Naive thymus-derived CD4-positive, alpha-beta T cell (primary cell): ENCODE measurements at regions not wholly inside any gene's neighbourhood (a gene's known extent, or its start where the extent isn't known, plus 50 kb on each side); places are given as distances from the start of the nearest gene placed in this dataset.
A peak's percentile ranks its signal among the peaks of the same experiment; 100 is the strongest.

Experiments
- ATAC-seq: fragments of 150-1000 bp; cut with Tn5 transposase; 2 replicates; pipeline ENCODE4 v1.10.0; 2021; ENCODE audit warnings: mild to moderate bottlenecking, moderate library complexity
- CTCF ChIA-PET: fragments of 350-600 bp; sonication (Branson Sonifier 250); formaldehyde crosslinking; loops from one replicate; lab custom pipeline; 2021; ENCODE audit warnings: antibody characterized with exemption; lab: Charles Lee
- POLR2A ChIA-PET: fragments of 350-600 bp; sonication (Branson Sonifier 250); formaldehyde crosslinking; loops from one replicate; lab custom pipeline; 2021; ENCODE audit warnings: antibody characterized with exemption, inconsistent platforms; lab: Charles Lee
- DNase-seq, 9 donors: peaks; one replicate each; pipeline versions ENCODE4 v3.0.0 to v3.0.0-alpha.2; 2020 to 2022; ENCODE audit warnings: mixed read lengths in 1 of 9
- H3K27ac ChIP-seq: one replicate; pipeline ENCODE4 v1.7.0; 2013; ENCODE audit warnings: mild to moderate bottlenecking, low read depth, low read length, moderate library complexity
- H3K27me3 ChIP-seq, 2 donors: one replicate each; pipeline ENCODE4 v1.7.0; 2013; ENCODE audit warnings: low read length in 2 of 2, mild to moderate bottlenecking in 2 of 2, moderate library complexity in 2 of 2; ENCODE audit not compliant: control insufficient read depth in 2 of 2, insufficient read depth in 2 of 2
- H3K36me3 ChIP-seq, 3 experiments: 1 replicate in 2 of 3; 2 replicates in 1 of 3; pipeline ENCODE4 v1.7.0; 2013; ENCODE audit warnings: low read length in 3 of 3, mild to moderate bottlenecking in 3 of 3, moderate library complexity in 1 of 3; ENCODE audit not compliant: insufficient read depth in 3 of 3, control insufficient read depth in 2 of 3
- H3K4me1 ChIP-seq, 2 donors: one replicate each; pipeline ENCODE4 v1.7.0; 2013; ENCODE audit warnings: low read length in 2 of 2, mild to moderate bottlenecking in 2 of 2, moderate library complexity in 1 of 2; ENCODE audit not compliant: control insufficient read depth in 2 of 2, insufficient read depth in 2 of 2
- H3K4me3 ChIP-seq: 2 replicates; pipeline ENCODE4 v1.7.0; 2013; ENCODE audit warnings: mild to moderate bottlenecking, low read length
- H3K9me3 ChIP-seq, 3 experiments: 1 replicate in 2 of 3; 2 replicates in 1 of 3; pipeline ENCODE4 v1.7.0; 2013; ENCODE audit warnings: low read length in 3 of 3; ENCODE audit not compliant: control insufficient read depth in 2 of 3
- H3K27ac Mint-ChIP-seq, 9 donors: one replicate each; pipeline ENCODE4 v1.8.0; 2020 to 2022; ENCODE audit warnings: mixed read lengths in 9 of 9, mild to moderate bottlenecking in 8 of 9, moderate library complexity in 5 of 9, inconsistent platforms in 2 of 9
- H3K27me3 Mint-ChIP-seq, 5 donors: one replicate each; pipeline ENCODE4 v1.8.0; 2021 to 2022; ENCODE audit warnings: mixed read lengths in 5 of 5, mild to moderate bottlenecking in 1 of 5
- H3K36me3 Mint-ChIP-seq, 5 donors: one replicate each; pipeline ENCODE4 v1.8.0; 2020 to 2022; ENCODE audit warnings: mixed read lengths in 5 of 5, mild to moderate bottlenecking in 3 of 5, inconsistent platforms in 1 of 5
- H3K4me1 Mint-ChIP-seq, 7 donors: one replicate each; pipeline ENCODE4 v1.8.0; 2020 to 2022; ENCODE audit warnings: mixed read lengths in 7 of 7, mild to moderate bottlenecking in 3 of 7, inconsistent platforms in 1 of 7
- H3K4me3 Mint-ChIP-seq, 10 donors: one replicate each; pipeline ENCODE4 v1.8.0; 2020 to 2022; ENCODE audit warnings: mild to moderate bottlenecking in 10 of 10, mixed read lengths in 10 of 10, moderate library complexity in 6 of 10, inconsistent platforms in 2 of 10
- H3K9me3 Mint-ChIP-seq, 11 donors: one replicate each; pipeline ENCODE4 v1.8.0; 2020 to 2022; ENCODE audit warnings: mixed read lengths in 11 of 11, mild to moderate bottlenecking in 4 of 11, inconsistent platforms in 1 of 11, moderate library complexity in 1 of 11
- intact Hi-C, 2 donors: fragments of 100-400 bp; cut with micrococcal nuclease; formaldehyde crosslinking; loops; one replicate each; pipeline ENCODE4 v1.15.1; 2023

DNA sequence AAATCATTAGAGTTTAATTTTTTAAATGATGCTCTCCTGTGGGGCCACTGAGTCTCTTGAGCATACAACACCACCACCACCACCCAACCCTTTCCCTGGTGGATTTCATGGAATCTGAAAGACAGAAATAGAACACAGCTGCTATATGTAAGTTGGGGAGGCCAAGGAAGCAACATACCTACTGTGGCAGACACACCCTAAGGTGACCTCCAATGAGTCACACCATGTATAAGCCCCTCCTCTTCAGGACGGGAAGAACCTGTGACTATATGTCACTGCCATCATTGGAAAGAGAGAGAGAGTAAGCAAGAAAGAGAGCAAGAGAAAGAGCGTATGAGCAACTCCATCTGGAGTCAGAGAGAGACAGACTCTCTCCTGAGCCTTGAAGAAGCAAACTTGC is 172.4 kb upstream of the NFE2L3 start:
- POLR2A ChIA-PET: no interaction called here
- H3K36me3 ChIP-seq: no peaks in the 10 kb centered on the region
- DNase-seq (no peak), ATAC-seq (no peak)
- no peak overlapping the region for H3K4me3 ChIP-seq
- H3K27ac ChIP-seq: no peak overlapping the region
- intact Hi-C loops: no loop called here
- Mint-ChIP-seq H3K4me1 (no peaks in the 10 kb centered on the region), H3K27ac (peak overlapping the region in 1 of 9 donors; percentile 74), H3K27me3 (peaks cover 3 to 15% (median 11%) of the 10 kb centered on the region in 5 donors), H3K9me3 (peaks cover 0 to 19% (median 7%) of the 10 kb centered on the region in 11 donors), H3K36me3 (peaks cover 0 to 5% (median 3%) of the 10 kb centered on the region in 5 donors), H3K4me3 (no peak overlapping the region)
- no peaks in the 10 kb centered on the region for H3K9me3 ChIP-seq
- no peaks in the 10 kb centered on the region for H3K27me3 ChIP-seq
- H3K4me1 ChIP-seq: no peaks in the 10 kb centered on the region
- CTCF ChIA-PET: no interaction called here

- POLR2A ChIA-PET: no interaction called here
- Histone ChIP-seq H3K27ac (no peak overlapping the region), H3K27me3 (no peaks in the 10 kb centered on the region), H3K4me3 (no peak overlapping the region), H3K9me3 (no peaks in the 10 kb centered on the region), H3K36me3 (no peaks in the 10 kb centered on the region), H3K4me1 (no peaks in the 10 kb centered on the region)
- intact Hi-C loops: no loop called here
- H3K4me1 Mint-ChIP-seq: no peaks in the 10 kb centered on the region
- H3K27ac Mint-ChIP-seq: no peak overlapping the region
- peaks cover 0 to 8% (median 0%) of the 10 kb centered on the region in 11 donors for H3K9me3 Mint-ChIP-seq
- DNase-seq (no peak), ATAC-seq (no peak)
- peaks cover 3 to 26% (median 19%) of the 10 kb centered on the region in 5 donors for H3K27me3 Mint-ChIP-seq
- H3K4me3 Mint-ChIP-seq: no peak overlapping the region
- H3K36me3 Mint-ChIP-seq: peaks cover 0 to 8% (median 0%) of the 10 kb centered on the region in 5 donors
- CTCF ChIA-PET: no interaction called here
Observed at GRCh38 chr7:25982684-25983083, 169.3 kb upstream of the NFE2L3 start.

DNA sequence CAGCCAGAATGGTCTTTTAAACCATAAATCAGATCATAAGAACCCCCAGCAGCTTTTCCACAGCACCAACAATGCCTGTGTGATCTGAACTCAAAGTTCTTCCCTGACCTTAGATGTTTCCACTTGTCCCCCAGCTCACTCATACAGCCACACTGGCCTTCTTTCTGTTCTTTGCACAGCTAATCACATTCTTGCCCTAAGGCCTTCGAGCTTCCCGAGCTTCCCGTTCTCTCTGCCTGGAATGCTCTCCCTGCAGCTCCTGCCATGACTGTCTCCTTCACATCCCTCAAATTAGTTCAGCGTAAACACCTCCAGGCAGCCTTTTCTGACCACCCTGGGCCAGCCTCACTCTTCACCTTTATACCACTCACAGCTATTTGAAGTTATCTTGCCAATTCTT is 166.8 kb upstream of the NFE2L3 start:
- Mint-ChIP-seq H3K27ac (no peak overlapping the region), H3K4me3 (no peak overlapping the region), H3K27me3 (peaks cover 16 to 36% (median 19%) of the 10 kb centered on the region in 5 donors), H3K9me3 (peaks cover 0 to 8% (median 0%) of the 10 kb centered on the region in 11 donors), H3K4me1 (no peaks in the 10 kb centered on the region), H3K36me3 (peaks cover 0 to 8% (median 0%) of the 10 kb centered on the region in 5 donors)
- intact Hi-C loops: no loop called here
- Histone ChIP-seq H3K4me3 (no peak overlapping the region), H3K27ac (no peak overlapping the region), H3K36me3 (no peaks in the 10 kb centered on the region), H3K27me3 (no peaks in the 10 kb centered on the region), H3K9me3 (no peaks in the 10 kb centered on the region), H3K4me1 (no peaks in the 10 kb centered on the region)
- DNase-seq: no peak
- ChIA-PET CTCF (interaction anchor here (0.7 kb wide), 1 partner anchor 26 kb away, joined by 3 read pairs; no protein-coding TSS in a partner anchor), POLR2A (no interaction called here)
- ATAC-seq: no peak

DNA sequence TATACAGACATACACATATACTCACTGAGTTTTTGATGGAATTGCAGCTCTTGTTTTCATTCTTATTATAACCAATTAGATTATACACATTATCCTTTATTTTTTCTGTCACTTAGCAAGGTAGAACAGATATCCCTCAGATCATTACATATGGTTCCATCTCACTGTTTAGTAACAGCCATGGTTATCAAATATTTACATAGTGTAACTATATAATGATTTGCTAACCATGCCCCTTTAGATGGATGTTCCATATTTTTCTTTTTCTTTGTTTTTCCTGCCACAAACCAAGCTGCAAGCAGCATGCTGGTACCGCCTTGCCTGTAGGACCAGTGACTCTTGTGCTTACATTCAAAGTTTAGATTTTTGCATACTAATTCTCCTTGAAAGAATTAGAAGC is 163.4 kb upstream of the NFE2L3 start:
- Mint-ChIP-seq H3K27ac (no peak overlapping the region), H3K9me3 (no peaks in the 10 kb centered on the region), H3K4me3 (no peak overlapping the region), H3K4me1 (no peaks in the 10 kb centered on the region), H3K36me3 (peaks cover 0 to 6% (median 0%) of the 10 kb centered on the region in 5 donors), H3K27me3 (peaks cover 16 to 44% (median 23%) of the 10 kb centered on the region in 5 donors)
- ATAC-seq (no peak), DNase-seq (no peak)
- Histone ChIP-seq H3K27me3 (no peaks in the 10 kb centered on the region), H3K9me3 (no peaks in the 10 kb centered on the region), H3K4me1 (no peaks in the 10 kb centered on the region), H3K27ac (no peak overlapping the region), H3K4me3 (no peak overlapping the region), H3K36me3 (no peaks in the 10 kb centered on the region)
- POLR2A ChIA-PET: no interaction called here
- intact Hi-C loops: no loop called here
- CTCF ChIA-PET: no interaction called here

DNA sequence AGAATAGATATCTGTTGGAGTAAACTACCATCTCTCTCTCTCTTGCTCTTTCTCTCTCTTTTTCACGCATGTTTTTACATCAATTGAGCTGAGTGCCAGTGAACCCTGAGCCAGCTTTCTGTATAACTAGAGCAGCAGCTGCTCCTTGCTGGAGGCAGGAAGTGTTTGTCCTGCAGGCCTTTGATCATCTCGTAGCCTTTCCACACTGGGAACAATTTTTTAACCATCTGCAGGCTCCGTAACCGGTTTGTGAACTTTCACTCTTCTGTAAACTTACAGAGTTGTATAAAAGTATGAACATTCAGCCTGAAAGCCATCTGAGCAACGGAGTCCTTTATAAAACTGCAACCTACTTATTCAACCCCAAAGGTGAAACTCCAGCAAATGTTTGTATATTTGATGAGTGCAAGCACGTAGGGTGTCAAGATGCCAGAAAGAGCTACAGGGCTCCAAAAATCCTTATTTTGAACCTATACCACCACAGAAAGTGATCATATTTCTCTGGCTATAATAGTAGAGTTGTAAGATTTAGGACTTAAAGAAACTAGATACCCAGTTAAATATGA is 162.8 kb upstream of the NFE2L3 start:
- H3K4me3 Mint-ChIP-seq: no peak overlapping the region
- peaks cover 0 to 6% (median 0%) of the 10 kb centered on the region in 5 donors for H3K36me3 Mint-ChIP-seq
- Histone ChIP-seq H3K9me3 (no peaks in the 10 kb centered on the region), H3K27me3 (no peaks in the 10 kb centered on the region), H3K4me3 (no peak overlapping the region), H3K27ac (no peak overlapping the region), H3K4me1 (peaks cover 0 to 3% of the 10 kb centered on the region in 2 donors), H3K36me3 (no peaks in the 10 kb centered on the region)
- CTCF ChIA-PET: no interaction called here
- POLR2A ChIA-PET: no interaction called here
- no peaks in the 10 kb centered on the region for H3K9me3 Mint-ChIP-seq
- intact Hi-C loops: no loop called here
- DNase-seq: no peak
- no peak overlapping the region for H3K27ac Mint-ChIP-seq
- H3K27me3 Mint-ChIP-seq: peaks cover 13 to 42% (median 23%) of the 10 kb centered on the region in 5 donors
- H3K4me1 Mint-ChIP-seq: peaks cover 0 to 1% (median 0%) of the 10 kb centered on the region in 7 donors
- ATAC-seq: no peak

DNA sequence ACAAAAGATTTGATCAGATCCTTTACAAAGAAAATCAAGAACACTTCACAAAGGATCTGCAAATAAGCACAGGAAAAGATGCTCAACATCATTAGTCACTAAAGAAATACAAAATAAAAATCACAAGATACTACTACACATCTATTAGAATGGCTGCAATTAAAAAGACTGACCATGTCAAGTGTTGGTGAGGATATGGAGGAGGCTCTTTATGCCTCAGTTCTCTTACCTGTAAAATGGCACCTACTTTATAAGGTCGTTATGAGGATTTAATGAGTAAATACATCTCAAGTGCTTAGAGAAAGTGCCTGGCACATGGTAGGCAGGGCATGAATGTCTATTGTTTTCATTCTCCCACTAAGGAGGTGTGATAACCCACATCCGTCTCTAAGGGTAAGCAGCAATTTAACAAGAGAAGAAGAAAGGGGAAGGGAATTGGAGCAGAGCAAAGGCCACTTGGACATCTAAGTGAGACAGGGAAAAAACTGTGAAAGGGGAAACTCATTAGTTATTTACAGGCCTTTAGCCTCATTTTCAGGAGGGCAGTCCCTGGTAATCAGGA is 157.5 kb upstream of the NFE2L3 start:
- H3K27me3 Mint-ChIP-seq: peaks cover 15 to 32% (median 21%) of the 10 kb centered on the region in 5 donors
- Histone ChIP-seq H3K4me3 (no peak overlapping the region), H3K27me3 (no peaks in the 10 kb centered on the region), H3K36me3 (no peaks in the 10 kb centered on the region), H3K27ac (no peak overlapping the region), H3K4me1 (peaks cover 0 to 16% of the 10 kb centered on the region in 2 donors), H3K9me3 (no peaks in the 10 kb centered on the region)
- peaks cover 0 to 1% (median 0%) of the 10 kb centered on the region in 7 donors for H3K4me1 Mint-ChIP-seq
- H3K27ac Mint-ChIP-seq: no peak overlapping the region
- ChIA-PET POLR2A (no interaction called here), CTCF (no interaction called here)
- peaks cover 0 to 3% (median 0%) of the 10 kb centered on the region in 5 donors for H3K36me3 Mint-ChIP-seq
- intact Hi-C loops: no loop called here
- H3K9me3 Mint-ChIP-seq: no peaks in the 10 kb centered on the region
- no peak overlapping the region for H3K4me3 Mint-ChIP-seq
- ATAC-seq (peak; percentile 32), DNase-seq (no peak)

- Mint-ChIP-seq H3K27ac (no peak overlapping the region), H3K9me3 (no peaks in the 10 kb centered on the region), H3K36me3 (peaks cover 0 to 3% (median 0%) of the 10 kb centered on the region in 5 donors), H3K4me1 (peaks cover 0 to 1% (median 0%) of the 10 kb centered on the region in 7 donors), H3K4me3 (no peak overlapping the region), H3K27me3 (peaks cover 11 to 27% (median 21%) of the 10 kb centered on the region in 5 donors)
- intact Hi-C loops: no loop called here
- DNase-seq (no peak), ATAC-seq (no peak)
- Histone ChIP-seq H3K27ac (no peak overlapping the region), H3K4me1 (peaks cover 0 to 16% of the 10 kb centered on the region in 2 donors), H3K27me3 (no peaks in the 10 kb centered on the region), H3K9me3 (no peaks in the 10 kb centered on the region), H3K36me3 (no peaks in the 10 kb centered on the region), H3K4me3 (no peak overlapping the region)
- ChIA-PET POLR2A (no interaction called here), CTCF (no interaction called here)
Observed at GRCh38 chr7:25995216-25995615, 156.8 kb upstream of the NFE2L3 start.
